NCI-H510A (cell line): ENCODE measurements at regions not wholly inside any gene's neighbourhood (a gene's known extent, or its start where the extent isn't known, plus 50 kb on each side); places are given as distances from the start of the nearest gene placed in this dataset.
"Not testable (repeated sequence)": the region's sequence is repeated elsewhere in the genome, so short reads cannot be mapped to it uniquely, and the experiment has no call there.

Source experiments
- DNase-seq: peaks from one replicate; lab custom pipeline; 2025; lab: John Stamatoyannopoulos, UW

GRCh38 chr9:589723-590122 is 251.8 kb upstream of the DMRT1 start:
- no peak for DNase-seq

GRCh38 chr9:591292-591691 is 250.2 kb upstream of the DMRT1 start:
- DNase-seq = no peak

- no peak for DNase-seq
These were observed 249.3 kb upstream of the DMRT1 start for GRCh38 chr9:592225-592624.

GRCh38 chr9:592733-593132 is 248.8 kb upstream of the DMRT1 start:
- no peak for DNase-seq

- DNase-seq = no peak
These were observed 247.7 kb upstream of the DMRT1 start for GRCh38 chr9:593809-594208.

- no peak for DNase-seq
These were observed 244.8 kb upstream of the DMRT1 start for GRCh38 chr9:596703-597102.

GRCh38 chr9:600006-600405 is 241.5 kb upstream of the DMRT1 start:
- no peak for DNase-seq

GRCh38 chr9:602716-603115 is 238.8 kb upstream of the DMRT1 start:
- DNase-seq = no peak

GRCh38 chr9:603126-603525 is 238.4 kb upstream of the DMRT1 start:
- no peak for DNase-seq

GRCh38 chr9:607417-607816 is 234.1 kb upstream of the DMRT1 start:
- DNase-seq = no peak

GRCh38 chr9:613771-614347 is 227.6 kb upstream of the DMRT1 start:
- no peak for DNase-seq

- no peak for DNase-seq
These were observed 227.1 kb upstream of the DMRT1 start for GRCh38 chr9:614431-614830.

GRCh38 chr9:615756-616155 is 225.7 kb upstream of the DMRT1 start:
- no peak for DNase-seq

GRCh38 chr9:616694-617093 is 224.8 kb upstream of the DMRT1 start:
- DNase-seq = no peak

GRCh38 chr9:617445-618085 is 223.9 kb upstream of the DMRT1 start:
- no peak for DNase-seq

- no peak for DNase-seq
These were observed 223.0 kb upstream of the DMRT1 start for GRCh38 chr9:618478-618877.

- DNase-seq = no peak
These were observed 220.2 kb upstream of the DMRT1 start for GRCh38 chr9:621201-621855.

- DNase-seq = no peak
These were observed 216.5 kb upstream of the DMRT1 start for GRCh38 chr9:624935-625500.

- DNase-seq = no peak
These were observed 215.9 kb upstream of the DMRT1 start for GRCh38 chr9:625613-626012.

- not testable (repeated sequence) for DNase-seq
These were observed 215.4 kb upstream of the DMRT1 start for GRCh38 chr9:626114-626513.

- no peak for DNase-seq
These were observed 214.9 kb upstream of the DMRT1 start for GRCh38 chr9:626596-626995.

- no peak for DNase-seq
These were observed 214.0 kb upstream of the DMRT1 start for GRCh38 chr9:627336-627970.

- no peak for DNase-seq
These were observed 212.4 kb upstream of the DMRT1 start for GRCh38 chr9:629146-629545.
